Head of caudate nucleus (tissue), 42 donors: ENCODE measurements at regions not wholly inside any gene's neighbourhood (a gene's known extent, or its start where the extent isn't known, plus 50 kb on each side); places are given as distances from the start of the nearest gene placed in this dataset.
A peak's percentile ranks its signal among the peaks of the same experiment; 100 is the strongest.
"Not testable (repeated sequence)": the region's sequence is repeated elsewhere in the genome, so short reads cannot be mapped to it uniquely, and the experiment has no call there.

Experiments
- DNase-seq, 42 donors: peaks; one replicate each; pipeline versions ENCODE4 v3.0.0 to v3.0.0-alpha.2; 2020 to 2021; ENCODE audit warnings: mixed read lengths in 7 of 42
- intact Hi-C: fragments of 100-400 bp; cut with DNase I; formaldehyde crosslinking; loops from one replicate; pipeline ENCODE4 v1.15.0; 2022

DNA sequence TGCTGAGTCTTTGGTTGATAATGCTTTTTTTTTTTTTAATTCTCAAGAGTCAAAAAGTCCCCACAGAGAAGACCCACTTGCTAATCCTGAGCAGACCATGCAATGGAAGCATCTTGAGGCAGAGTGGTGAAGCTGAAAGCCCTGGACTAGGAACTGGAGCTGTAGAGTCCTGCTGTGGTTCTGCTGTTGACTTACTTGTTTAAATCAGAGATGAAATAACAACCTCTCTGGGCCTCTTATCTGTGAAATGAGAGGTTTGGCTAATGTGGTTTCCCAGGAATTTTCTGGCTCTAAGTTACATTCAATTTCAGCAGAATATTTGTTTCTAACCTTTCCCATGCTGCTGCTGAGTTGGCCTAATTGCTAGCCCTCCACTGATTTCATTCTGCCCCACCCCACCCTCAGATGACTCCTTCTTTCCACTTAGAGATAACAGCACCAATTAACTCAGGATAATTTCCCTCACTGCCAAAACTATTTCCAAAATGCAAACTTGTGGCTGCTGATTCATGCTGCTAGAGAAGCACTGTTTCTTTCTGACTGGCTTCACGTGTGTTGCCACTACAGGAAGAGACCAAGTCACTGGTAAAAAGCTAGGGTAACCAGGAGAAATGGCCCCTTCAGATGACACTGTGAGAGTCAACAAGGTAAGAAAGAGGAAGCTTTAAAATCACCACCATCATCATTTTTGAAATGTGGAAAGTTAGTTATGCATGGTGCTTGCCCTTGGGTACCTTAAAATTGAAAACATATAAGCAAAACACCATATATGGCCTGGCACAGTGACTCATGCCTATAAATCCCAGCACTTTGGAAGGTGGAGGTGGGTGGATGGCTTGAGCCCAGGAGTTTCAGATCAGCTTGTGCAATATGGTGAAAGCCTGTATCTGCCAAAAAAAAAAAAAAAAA, 326.4 kb downstream of the DCHS2 start:
- no peak for DNase-seq

DNA sequence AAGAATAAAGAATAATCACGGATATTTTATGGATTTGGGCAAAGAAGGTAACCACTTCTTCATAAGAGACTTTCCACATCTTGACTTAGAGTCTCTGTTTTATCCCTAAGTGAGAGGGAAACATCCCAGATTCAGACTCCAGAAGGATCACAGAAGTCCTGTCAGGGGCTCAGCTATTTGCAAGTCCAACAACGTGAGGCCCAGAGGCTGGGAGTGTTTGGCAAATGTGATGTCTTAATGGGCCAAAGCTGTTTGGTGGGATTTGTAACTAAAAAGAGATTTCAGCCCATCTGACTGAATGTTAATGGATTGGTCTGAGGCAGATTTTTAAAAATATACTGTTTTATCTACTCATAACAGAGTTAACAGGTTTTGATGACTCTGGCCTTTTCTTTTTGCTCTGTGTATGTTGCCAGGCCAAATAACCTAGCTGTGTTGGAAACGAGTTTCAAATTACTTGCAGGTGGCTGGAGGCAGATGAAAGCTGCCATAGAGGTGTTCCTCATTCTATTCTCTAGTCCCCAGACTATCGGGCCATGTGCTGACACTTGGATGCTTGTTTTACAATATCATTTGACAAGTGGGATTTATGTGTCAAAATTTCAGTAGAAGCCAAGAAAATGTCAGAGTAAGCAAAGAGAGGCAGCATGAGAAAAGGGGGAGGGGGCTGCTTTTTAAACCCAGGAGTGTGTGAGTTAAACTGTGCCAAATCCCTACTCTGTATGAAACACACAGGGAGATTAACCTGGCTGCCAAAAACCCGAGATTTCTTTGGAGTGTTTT, 330.9 kb downstream of the DCHS2 start:
- no peak for DNase-seq
- intact Hi-C loops, result no loop called here

More for the DNA sequence above, 326.4 kb downstream of the DCHS2 start:
- intact Hi-C loops, result no loop called here

DNA sequence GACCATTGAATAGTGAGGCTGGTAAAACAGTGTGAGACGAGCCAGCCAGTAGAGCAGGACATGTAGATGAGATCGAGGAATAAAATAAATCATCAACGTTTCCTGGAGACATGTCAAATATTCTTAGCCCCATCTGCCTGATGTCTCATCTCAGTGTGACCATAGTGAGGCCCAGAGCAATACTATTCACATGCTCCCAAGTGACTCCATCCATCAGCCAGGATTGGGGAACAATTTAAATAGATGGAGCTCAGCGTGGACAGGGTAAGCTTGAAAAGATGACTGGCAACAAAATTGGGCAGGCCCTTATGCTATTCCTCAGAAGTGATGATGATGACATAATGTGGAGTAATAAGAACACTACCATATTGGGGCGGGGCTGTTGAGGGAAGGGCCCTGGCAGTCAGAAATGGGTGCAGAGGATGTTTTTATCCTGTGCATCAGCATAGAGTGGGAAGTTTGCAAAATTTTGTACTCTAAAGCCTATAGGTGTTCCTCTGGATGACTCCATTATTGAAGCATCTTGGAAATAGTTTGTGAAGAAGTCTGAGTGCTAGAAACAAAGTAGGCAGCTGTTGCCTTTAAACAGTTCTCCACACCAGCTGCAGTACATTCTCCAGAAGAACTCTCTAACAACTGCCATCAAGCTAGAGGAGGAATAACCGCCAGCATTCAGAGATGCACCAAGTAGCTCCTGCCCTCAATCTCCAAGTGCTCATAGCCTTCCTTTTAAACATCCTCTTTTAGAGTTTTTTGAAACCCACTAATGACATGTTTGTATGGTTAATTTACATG, 333.0 kb downstream of the DCHS2 start:
- DNase-seq, result no peak
- intact Hi-C loops, result no loop called here

GRCh38 chr4:154152546-154152945, 339.1 kb downstream of the DCHS2 start:
- intact Hi-C loops, result no loop called here
- no peak for DNase-seq

DNA sequence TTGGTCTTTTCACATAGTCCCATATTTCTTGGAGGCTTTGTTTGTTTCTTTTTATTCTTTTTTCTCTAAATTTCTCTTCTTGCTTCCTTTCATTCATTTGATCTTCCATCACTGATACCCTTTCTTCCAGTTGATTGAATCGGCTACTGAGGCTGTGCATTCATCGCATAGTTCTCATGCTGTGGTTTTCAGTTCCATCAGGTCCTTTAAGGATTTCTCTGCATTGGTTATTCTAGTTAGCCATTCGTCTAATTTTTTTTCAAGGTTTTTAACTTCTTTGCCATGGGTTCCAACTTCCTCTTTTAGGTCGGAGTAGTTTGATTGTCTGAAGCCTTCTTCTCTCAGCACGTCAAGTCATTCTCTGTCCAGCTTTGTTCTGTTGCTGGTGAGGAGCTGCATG, 342.4 kb downstream of the DCHS2 start:
- intact Hi-C loops, DNase-seq: not testable (repeated sequence)

DNA sequence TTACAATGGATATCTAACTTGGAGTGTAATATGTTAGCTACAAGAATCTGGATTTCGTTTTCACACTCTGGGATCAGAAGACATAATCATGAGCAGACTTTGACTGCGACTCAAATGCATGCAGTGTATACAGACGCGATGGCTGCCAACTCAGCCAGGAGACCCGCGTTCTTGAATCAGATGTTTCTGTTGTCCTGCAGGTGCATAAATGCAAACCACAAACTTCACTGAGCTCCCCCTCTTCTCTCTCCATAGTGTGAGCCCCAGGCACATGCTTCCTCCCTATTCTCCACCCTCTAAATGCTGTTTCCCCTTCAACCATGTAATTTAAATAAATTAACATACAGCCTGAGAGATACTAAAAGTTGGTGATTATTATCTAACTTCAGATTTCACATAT, 347.9 kb downstream of the DCHS2 start:
- DNase-seq, result no peak
- intact Hi-C loops, result no loop called here

DNA sequence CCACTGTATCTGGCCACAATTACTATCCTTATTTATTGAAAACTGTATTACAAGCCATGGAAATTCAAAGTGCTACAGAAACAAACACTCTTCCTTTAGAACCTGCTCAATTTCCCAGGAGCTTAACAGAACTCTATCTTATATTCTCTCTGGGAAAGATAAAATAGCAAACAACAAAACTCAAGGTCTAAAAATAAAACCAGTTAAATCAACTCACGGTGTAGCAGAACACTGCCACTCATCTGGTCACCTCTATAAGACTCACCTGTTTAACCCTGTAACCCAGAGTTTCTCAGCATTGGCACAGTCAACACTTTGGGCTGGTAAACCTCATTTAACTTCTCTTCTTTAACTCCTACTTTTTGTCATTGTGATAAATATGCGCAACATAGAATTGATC, 348.9 kb downstream of the DCHS2 start:
- intact Hi-C loops, result no loop called here

GRCh38 chr4:154140869-154141268, 350.7 kb downstream of the DCHS2 start:
- DNase-seq, result no peak
- intact Hi-C loops, result no loop called here

More for the DNA sequence above, 348.9 kb downstream of the DCHS2 start:
- DNase-seq, result no peak

GRCh38 chr4:154137320-154137905, 348.5 kb upstream of the SFRP2 start:
- no peak for DNase-seq
- intact Hi-C loops, result no loop called here

GRCh38 chr4:154135576-154135975, 346.7 kb upstream of the SFRP2 start:
- intact Hi-C loops, result no loop called here
- DNase-seq, result no peak

DNA sequence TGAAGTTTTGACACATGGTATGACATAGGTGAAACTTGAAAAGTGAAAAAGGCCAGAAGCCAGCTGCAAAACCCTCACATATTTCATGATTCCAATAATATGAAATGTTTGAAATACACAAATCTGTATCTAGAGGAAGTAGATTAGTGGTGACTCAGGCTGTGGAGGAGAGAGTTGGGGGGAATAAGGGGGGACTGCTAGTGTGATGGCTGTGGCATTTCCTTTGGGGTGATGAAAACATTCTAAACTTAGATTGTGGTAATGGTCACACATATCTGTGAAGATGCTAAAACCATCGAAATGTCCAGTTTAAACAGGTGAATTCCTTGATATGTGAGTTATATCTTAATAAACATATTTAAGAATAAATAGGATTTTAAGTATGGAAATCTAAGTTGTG, 343.5 kb upstream of the SFRP2 start:
- no peak for DNase-seq
- intact Hi-C loops, result no loop called here

DNA sequence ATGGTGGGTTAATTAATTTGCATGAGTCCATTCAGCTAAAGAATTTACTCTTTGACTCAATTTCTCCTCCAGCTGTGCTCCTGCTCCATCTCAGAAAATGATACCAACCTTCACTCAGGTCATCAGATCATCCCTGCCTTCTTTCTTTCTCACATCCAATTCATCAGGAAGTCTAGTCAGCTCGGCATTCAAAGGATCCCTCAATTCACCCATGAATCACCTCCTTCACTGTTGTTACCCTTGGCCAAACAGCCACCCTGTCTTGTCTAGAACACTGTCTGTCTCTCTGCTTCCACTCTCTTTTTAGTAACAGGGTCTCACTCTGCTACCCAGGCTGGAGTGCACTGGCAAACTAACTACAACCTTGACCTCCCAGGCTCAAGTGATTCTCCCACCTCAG, 337.4 kb upstream of the SFRP2 start:
- intact Hi-C loops, result no loop called here
- DNase-seq, result no peak

DNA sequence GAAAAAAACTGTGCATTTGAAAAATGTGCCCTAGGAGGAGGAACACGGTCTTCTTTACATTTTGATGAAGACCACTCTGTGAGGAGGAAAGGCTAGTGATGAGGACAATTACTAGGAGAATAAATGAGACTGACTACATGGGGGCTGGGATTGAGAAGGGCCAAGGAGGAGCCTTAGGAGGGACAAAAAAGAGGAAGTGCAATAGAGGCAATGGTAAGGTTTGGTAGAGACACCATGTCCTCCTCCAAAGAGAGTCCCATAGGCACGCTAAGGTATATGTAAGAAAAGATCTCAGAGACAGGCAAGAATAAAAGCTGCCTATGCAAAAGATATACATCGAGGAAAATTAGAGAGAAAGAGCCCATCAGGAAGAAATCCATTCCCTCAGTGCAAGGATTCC, 336.5 kb upstream of the SFRP2 start:
- intact Hi-C loops, result no loop called here
- DNase-seq, result no peak

DNA sequence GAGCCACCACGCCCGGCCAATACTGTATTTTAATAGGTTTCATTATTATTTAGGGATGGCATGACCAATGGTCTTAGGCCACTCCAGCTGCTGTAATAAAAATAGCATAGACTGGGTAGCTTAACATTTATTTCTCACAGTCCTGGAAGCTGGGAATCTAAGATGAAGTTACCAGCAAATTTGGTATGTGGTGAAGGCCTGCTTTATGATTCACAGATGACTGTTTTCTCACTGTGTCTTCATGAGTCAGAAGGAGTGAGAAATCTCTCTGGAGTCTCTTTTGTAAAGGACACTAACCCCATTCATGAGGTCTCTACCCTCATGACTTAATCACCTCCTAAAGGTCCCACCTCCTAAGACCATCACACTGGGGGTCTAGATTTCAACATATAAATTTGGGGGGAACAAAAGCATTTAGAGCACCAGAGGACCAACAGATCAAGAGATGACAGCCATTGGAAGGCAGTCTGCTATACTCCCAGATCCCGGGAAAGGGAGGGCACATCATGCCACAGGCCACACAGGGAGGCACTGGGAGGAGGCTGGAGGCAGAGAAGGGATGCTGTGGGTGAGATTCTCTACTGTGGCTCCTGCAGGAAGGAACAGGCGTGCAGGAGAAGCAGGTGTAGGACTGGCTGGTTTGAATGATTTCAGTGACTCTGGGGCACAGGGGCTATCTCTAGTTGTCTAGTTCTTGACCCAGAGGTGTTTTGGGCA, 335.8 kb upstream of the SFRP2 start:
- DNase-seq, result no peak
- intact Hi-C loops, result no loop called here

DNA sequence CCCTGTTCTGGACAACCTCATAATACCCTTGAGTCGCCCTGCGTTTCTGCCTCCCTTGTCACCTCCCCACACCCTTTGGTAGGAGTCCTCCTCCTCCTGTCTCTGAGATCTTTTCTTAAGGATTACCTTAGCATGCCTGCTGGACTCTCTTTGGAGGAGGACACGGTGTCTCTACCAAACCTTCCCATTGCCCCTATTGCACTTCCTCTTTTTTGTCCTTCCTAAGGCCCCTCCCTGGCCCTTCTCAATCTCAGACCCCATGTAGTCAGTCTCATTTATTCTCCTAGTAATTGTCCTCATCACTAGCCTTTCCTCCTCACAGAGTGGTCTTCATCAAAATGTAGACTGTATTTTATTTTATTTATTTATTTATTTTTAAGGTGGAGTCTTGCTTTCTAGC, 335.0 kb upstream of the SFRP2 start:
- no peak for DNase-seq
- intact Hi-C loops, result no loop called here

DNA sequence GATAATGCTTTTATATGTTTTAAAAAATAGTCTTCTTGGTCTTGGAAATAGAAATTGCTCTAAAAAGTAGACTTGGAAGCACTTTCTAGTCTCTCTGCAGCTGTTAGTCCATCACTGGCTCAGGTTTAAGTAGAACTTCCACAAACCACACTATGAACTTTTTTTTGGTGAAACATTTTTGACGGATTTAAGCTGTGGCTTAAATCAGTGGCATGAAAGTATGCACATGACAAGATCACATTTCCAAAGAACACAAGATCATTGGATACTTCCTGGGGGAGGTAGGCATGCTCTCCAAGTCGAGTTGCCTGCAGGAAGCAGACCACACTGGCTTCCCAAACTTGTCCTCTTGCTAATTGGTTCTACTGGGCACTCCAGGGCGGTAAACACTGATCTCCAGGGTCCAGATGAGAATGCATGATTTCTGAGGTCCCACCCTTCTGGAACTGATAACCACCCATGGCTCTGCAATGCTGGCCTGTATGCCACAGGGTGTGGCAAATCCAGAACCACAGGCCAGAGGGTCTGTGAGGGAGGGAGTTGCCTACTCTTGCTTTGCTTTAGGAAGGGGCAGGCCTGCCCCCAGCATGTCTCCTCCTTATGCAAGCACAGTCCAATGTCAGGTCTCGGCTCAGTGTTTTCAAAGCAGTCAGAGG, 331.9 kb upstream of the SFRP2 start:
- DNase-seq, result no peak
- intact Hi-C loops, result no loop called here

- intact Hi-C loops, result no loop called here
- no peak for DNase-seq
Measured at GRCh38 chr4:154120006-154120676, 331.3 kb upstream of the SFRP2 start.

DNA sequence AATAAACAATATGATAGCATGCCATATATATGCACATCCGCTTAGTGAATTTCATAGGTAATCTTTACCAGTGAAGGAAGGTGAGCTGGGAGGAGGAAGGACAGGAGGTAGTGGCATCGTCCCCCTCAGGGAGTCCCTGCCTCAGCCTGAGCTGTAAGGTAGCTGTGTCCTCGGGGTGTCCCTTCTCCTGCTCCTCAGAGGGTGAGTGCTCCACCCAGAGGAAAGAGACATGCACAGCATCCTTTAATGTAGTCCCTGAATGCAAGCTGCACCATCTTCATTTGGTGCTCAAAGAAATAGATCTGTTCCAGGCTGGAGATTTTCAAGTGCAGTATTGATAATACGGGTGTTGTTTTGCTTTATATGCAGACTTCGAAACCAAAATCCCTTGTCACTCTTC, 330.4 kb upstream of the SFRP2 start:
- peak in 5 of 42 donors; percentile 17 to 51 (median 32) for DNase-seq
- intact Hi-C loops, result no loop called here
